ENCODE measurements at regions not wholly inside any gene's neighbourhood (a gene's known extent, or its start where the extent isn't known, plus 50 kb on each side); places are given as distances from the start of the nearest gene placed in this dataset.

DNA sequence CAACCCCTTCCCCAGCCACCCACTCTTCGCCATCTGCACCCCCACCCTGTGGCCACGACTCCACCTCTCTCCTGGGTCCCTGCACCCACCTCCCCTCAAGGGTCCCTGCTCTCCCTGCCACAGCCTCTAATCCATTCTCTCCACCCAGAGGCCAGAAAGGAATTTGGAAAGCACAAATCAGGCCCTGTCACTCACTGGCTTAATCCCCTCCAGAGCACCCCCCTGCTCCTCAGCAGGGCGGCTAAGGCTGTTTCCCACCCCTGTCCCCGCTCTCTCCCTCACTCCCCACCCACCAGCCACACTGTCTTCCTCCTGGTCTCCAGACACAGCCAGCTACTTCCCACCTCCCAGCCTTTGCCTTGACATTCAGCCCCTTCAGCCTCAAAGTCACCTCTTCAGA, 150.0 kb upstream of the LINGO1 start (continued):
- no peak for TF ChIP-seq PHF8 (conservative IDR thresholded peaks at IDR 0.05; ENCODE audit: low read depth, low read length)
- no peak for TF ChIP-seq CEBPB (IDR thresholded peaks at IDR 0.05; ENCODE audit: low read depth, low read length)
- no peak for TF ChIP-seq BACH1 (IDR thresholded peaks at IDR 0.05; ENCODE audit: low read length)

Measured in H1 (cell line).